ENCODE measurements at regions not wholly inside any gene's neighbourhood (a gene's known extent, or its start where the extent isn't known, plus 50 kb on each side); places are given as distances from the start of the nearest gene placed in this dataset.
"Not testable (repeated sequence)": the region's sequence is repeated elsewhere in the genome, so short reads cannot be mapped to it uniquely, and the experiment has no call there.

DNA sequence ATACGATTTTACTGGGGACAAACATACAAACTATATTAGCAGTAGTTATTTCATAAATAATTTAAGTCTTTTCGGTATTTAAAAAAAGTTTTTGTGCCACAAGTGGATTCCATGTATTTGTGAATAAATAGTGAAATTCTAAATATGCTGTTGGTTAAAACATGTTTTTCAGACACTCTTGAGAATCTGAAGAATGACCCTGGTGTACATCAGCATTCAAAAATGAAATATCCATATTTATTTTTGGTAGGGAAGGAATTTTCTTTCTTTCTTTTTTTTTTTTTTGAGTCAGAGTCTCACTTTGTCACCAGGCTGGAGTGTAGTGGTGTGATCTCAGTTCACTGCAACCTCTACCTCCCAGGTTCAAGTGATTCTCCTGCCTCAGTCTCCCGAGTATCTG, 136.1 kb upstream of the CDK6 start:
- DNase-seq, result no peak

DNA sequence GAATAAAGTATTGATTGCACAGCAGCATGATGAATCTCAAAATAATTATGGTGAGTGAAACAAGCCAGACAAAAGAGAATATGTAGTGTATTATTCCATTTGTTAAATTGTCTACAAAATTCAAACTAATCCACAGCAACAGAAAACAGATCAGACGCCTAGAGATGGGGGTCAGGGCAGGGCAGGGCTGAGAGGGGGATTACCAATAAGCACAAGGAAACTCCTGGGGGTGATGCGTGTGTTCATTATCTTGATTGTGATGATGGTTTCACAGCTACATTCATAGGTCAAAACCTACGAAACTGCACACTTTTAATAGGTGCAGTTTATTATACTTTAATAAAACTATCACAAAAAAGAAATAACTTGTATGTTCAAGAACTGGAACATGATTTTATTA, 132.7 kb upstream of the CDK6 start:
- DNase-seq, result no peak

DNA sequence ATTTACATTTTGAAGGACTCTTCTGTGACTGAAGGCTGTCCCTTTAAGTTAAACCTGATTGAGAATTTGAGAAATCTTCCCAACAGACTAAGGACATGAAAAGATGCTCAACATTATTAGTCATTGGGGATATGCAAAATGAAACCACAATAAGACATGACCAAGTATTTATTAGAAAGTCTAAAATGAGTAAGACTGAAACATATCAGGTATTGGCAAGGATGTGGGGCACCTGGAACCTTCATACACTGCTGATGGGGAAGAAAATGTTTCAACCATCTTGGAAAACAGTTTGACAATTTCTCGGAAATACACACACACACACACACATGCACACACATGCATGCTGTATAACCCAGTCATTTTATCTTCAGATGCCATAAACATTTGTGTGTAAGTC, 132.1 kb upstream of the CDK6 start:
- DNase-seq, result no peak

DNA sequence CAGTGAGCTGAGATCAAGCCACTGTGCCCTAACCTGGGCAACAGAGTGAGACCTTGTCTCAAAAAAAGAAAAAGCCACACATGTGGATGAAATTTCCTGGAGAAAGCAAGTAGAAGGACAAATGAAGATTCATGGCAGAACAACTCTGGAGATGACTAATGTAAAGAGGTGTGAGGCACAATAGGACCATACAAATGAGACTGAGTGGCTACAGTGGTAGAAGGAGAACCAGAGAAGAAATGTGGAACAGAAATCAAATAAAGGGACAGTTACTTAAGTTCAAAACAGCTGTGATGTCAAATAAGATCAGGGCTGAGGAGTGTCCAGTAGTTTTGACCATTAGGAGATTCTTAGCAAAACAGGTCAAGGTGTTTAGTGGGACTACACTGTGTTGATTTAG, 130.9 kb upstream of the CDK6 start:
- no peak for DNase-seq

DNA sequence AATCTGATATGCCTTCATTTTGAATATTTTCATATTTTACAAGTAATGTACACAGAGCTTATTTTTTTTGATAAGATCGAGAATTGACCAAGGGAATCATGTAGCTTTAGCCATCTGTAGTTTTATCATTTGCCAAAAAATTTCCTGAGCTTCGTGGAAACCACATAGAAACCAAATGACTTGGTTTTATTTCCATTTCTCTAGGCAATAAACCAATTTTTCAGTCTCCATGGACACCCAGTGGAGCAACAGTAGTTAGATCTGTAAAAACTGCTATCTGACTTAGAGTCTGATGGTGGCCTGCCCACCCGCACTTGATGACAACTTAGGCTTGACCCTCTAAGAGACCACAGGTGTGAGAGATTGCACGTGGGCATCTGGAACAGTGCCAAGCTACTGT, 127.8 kb upstream of the CDK6 start:
- DNase-seq, result no peak

DNA sequence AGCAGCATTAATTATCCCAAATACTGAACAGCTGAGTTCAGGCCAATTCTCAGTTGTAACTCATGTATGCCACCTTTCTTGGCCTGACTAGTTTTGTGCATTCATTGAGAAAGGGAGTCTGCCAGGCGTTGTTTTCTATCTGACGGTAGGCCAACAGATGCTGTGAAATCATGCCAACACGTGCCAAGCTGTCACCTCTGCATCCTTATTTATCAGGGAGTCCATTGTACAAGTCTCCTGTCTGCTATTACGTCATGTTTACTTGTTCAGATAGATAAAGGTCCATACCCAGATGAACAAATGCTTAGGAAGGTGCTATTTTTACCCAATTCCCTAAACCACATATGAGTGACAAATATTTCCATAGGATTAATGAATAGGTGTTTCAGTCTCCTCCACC, 127.2 kb upstream of the CDK6 start:
- no peak for DNase-seq

DNA sequence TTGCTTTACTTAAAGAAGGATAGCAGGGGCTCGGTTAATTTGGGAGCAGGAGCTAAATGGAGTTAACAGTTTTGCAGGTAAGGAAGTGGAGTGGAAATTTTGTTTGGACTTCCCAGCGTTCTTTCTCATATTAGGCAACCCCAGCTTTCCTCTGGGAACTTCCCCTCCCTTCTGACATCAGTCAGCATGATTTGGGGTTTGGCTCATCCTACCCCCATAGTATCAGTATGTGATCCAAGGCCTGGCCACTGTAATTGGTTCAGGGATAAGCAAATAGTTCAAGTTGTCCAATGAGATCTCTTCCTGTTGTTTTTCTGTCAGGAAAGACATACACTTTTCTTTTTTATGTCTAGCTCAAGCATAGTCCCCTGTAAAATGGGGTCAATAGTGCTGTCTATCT, 125.6 kb upstream of the CDK6 start:
- no peak for DNase-seq

DNA sequence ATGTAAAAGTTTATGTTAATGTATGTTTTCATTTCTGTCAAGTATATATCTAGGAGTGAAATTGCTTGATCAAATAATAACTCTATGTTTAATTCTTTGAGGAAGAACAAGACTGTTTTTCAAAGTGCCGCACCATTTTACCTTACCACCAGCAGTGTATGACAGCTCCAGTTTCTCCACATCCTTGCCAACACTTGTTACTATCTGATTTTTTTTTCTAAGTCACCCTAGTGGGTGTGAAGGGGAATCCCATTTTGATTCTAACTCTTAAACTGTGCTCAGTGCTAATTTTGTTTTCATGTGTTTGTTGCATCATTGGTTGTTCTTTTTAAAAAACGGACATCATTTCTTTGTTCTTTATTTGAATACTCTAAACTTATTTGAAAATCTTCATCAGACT, 120.2 kb upstream of the CDK6 start:
- no peak for DNase-seq

DNA sequence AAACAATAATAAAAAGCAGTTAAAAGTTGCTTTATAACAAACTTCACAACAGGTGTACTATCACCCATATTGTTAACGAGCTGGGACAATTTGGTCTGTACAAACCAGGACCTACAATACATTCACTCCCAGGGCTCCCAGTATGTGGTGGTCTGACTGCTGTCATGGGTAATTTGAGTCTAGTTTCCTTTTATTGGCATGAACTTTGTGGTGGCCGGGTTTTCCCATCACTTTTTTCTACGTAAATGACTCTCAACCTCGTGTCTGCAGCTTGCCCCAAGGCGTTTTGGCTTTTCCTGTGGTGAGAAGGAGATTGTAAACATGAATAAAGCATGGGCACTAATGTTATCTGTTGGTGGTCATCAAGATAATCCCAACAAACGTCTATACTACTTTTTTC, 118.7 kb upstream of the CDK6 start:
- DNase-seq, result no peak

DNA sequence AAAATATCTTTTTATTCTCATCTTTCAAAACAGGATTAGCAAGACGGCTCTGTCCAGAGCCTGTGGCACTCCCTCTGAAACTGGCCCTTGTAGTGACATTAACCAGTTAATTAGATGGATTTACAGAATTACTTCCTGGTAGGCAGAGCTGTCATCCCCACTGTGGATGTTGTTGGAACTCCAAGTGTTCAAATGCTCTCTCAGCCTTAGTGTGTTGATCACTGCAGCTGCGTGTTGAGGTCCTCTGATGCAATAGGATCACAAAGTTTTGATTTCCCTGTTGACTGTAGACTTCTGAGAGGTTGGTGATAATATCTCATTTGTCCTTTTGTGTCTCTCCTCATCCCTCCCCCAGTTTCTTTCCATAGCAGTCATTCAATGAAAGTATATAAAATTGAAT, 117.3 kb upstream of the CDK6 start:
- DNase-seq, result no peak

DNA sequence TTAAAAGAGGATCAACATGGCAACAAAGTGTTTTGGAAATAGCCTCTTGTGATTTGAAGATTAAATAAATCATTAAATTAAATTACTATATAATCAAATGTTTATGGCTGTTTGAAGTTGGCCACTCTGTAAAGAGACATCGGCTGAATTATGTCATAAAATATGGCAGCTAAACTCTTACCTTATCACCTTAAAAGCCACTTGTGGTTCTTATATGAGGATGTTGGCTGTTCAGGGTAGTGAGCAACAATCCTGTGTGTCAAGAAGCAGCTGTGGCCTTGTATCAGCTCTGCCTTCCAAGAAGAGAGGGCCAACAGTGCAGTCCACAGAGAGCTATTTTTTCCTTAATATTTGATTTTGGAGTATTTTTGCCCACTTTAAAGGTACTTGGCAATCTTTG, 113.4 kb upstream of the CDK6 start:
- no peak for DNase-seq

DNA sequence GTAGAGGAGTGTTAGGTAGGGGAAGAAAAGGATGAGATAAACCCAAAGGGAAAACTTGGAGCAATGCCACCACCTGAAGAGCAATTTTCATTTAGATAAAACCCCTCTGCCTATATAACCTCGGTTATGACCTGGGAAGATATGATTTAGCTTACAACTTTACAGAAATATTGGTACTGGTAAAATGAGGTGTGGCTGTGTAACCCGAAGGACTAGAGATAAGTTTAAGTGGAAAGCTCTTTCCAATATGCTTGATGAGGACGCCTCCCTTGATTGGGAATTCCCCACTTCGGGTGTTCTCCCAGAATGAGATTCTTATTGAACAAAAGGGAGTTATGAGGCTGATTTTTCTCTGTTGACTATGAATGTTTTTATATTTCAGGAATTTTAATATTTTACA, 109.5 kb upstream of the CDK6 start:
- no peak for DNase-seq

DNA sequence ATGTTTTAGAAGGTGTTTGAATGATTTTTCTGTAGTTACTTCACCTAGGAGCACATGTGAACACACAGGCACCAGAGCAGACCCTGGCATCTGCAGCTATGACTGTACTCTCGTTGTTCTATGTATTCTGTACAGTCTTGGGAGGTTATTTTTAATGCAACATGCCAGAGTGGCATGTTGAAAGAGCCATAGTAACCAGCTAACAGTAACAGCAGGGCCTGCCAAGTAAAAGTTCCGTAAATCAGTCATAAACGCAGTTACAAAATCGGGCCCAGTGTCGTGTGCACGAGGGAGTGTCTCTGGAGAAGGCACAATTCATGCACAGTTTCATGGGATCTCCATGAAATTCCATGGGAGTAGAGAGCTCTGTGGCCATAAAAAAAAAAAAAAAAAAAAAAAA, 108.3 kb upstream of the CDK6 start:
- DNase-seq, result no peak

DNA sequence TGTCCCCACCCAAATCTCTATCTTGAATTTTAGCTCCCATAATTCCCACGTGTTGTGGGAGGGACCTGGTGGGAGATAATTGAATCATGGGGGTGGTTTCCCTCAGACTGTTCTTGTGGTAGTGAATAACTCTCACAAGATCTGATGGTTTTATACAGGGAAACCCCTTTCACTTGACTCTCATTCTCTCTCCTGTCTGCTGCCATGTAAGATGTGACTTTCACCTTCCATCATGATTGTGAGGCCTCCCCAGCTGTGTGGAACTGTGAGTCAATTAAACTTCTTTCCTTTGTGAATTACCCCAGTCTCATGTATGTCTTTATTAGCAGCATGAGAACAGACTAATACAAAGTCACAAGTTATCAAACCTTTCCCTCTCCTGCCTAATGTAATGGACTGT, 106.3 kb upstream of the CDK6 start:
- DNase-seq, result not testable (repeated sequence)

DNA sequence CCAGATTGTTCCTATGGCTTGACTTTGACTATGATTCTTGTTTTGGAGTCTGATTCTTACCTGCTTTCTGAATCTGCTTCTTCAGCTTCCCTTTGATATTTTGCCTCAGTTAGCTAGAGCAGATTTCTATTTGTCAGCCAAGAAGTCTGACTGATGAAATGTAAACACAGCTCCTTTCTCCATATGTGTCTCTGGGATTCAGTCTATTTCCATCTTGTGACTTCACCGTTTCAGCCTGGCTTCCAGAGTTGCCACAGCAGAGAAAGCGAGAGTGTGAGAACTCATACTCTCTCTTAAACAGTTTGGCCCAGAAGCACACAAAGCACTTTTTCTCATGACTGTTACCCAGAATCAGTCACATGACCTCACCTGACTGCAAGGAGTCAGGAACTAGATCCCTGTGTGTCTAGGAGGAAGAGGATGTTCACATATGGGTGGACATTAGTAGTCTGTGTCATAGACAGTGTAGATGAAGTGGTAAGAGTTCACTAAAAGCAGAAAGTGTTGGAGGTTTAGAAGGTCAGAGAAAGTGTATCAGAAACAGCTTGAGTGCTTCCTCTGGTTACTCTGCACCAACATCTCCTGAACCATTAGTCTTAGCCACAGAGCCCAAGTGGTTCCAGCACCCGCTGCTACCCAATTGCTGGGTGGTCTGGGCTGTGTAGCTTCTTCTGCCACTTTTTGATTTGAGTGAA, 103.4 kb upstream of the CDK6 start:
- DNase-seq, result no peak

DNA sequence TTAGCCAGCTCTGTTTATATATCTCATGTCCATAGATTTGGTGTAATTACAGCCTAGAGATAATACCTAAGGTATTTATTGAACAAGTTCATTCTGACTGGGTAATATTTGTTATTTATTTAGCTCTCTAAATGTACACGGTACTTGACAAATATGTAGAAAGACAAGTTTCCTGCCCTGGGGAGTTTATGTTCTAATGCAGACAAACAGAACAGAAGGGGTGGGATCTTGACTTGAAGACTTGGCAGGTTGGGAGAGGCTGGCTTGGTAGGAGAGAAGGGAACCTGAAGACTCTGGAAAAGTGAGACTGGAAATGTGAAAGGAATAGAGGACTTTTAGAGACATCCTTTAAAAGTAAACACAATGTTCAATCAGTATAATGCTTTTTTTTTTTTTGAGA, 97.7 kb upstream of the CDK6 start:
- DNase-seq, result no peak

DNA sequence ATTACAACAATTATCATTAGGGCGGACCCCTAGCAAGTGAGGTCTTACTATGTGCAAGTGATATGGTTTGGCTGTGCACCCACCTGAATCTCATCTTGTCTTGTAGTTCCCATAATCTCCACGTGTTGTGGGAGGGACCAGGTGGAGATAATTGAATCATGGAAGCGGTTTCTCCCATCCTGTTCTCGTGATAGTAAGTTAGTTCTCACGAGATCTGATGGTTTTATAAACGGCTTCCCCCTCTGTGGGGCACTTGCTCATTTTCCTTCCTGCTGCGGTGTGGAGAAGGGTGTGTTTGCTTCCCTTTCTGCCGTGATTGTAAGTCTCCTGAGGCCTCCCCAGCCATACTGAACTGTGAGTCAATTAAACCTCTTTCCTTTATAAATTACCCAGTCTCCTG, 96.1 kb upstream of the CDK6 start:
- DNase-seq, result no peak

DNA sequence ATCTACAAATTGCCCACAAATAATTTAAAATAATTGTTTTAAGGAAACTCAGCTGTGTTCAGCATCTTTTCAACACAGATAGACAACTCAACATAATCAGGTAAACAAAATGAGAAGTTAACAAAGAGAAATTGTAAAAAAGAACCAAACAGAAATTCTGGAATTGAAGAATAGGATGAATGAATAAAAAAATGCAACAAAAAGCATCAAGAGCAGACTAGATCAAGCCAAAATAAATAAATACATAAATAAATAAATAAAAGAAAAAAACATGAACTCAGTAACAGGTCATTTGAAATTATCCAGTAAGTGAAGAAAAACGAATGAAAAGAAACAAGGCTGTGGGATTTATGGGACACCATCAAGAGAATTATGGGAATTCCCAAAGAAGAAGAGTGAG, 94.0 kb upstream of the CDK6 start:
- no peak for DNase-seq

DNA sequence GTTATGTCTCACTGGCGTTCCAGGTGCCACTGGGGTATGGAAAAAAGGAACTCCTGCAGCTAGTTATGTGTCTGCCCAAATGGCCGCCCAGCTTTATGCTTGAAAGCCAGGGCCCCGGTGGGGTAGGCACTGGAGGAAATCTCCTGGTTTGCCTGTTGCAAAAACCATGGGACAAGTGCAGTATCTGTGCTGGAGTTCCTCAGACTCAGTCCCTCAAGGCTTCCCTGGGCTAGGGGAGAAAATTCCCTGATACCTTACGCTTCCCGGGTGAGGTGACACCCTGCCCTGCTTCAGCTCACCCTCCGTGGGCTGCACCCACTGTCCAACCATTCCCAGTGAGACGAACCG, 90.3 kb upstream of the CDK6 start:
- no peak for DNase-seq

DNA sequence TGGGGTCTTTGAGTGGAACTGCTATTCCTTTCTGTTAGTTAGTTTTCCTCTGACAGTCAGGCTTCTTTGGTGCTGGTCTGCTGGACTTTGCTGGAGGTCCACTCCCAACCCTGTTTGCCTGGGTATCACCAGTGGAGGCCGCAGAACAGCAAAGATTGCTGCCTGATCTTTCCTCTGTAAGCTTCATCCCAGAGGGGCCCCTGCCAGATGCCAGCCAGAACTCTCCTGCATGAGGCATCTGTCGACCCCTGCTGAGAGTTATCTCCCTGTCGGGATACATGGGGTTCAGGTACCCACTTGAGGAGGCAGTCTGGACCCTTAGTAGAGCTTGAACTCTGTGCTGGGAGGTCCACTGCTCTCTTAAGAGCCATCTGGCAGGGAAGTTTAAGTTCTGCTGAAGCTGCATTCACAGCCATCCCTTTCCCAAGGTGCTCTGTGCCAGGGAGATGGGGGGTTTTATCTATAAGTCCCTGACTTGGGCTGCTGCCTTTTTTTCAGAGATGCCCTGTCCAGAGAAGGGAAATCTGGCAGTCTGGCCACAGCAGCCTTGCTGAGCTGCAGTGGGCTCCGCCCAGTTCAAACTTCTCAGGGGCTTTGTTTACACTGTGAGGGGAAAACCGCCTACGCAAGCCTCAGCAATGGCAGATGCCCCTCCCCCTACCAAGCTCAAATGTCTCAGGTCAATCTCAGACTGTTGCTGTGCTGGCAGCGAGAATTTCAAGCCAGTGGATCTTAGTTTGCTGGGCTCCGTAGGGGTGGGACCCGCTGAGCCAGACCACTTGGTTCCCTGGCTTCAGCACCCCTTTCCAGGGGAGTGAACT, 89.7 kb upstream of the CDK6 start:
- DNase-seq, result no peak

DNA sequence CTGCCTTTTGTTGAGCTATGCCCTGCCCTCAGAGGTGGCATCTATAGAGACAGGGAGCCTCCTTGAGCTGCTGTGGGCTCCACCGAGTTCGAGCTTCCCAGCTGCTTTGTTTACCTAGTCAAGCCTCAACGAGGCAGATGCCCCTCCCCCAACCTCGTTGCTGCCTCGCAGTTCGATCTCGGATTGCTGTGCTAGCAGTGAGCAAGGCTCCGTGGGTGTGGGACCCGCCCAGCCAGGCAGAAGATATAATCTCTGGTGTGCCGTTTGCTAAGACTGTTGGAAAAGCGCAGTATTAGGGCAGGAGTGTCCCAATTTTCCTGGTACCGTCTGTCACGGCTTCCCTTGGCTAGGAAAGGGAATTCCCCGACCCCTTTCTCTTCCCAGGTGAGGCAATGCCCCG, 88.4 kb upstream of the CDK6 start:
- DNase-seq, result no peak

DNA sequence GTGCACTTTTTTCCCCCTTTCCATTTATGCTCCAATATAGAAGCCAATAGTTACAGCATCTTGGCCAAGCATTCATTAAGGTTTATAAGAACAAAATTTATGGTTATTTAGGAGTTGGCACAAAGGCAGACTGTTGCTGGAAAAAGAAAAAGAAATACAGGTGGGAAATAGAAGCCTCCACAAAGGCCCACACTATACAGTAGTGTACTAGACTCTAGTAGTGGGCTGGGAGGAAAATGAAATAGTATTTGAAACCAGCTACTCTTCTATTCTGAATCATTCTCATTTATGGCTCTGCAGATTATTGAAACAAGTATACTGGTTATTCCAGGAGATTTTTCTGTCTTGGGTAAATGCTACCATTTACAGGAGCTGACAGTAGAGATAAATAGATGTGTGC, 80.9 kb upstream of the CDK6 start:
- no peak for DNase-seq

DNA sequence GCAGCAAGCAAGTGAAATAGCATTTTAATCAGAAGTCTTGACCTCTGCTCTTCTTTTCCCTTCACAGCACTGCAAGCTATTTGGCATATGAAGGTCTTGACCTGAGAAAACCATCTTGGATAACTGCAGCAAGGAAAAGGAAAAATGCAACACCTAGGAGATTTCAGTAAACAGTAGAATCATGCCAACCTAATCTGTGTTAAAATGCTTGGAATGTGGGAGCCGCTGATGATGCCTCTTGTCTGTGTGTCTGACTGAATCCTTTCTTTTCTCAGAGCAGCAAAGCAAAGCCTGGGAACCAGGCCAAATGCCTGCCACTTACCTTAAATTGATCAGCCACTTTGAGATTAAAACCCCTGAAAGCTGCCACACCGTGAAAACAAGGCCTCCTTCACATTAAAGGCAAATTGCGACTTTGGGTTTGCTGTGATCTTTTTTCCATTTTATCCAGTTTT, 80.4 kb upstream of the CDK6 start:
- DNase-seq, result peak; percentile 2

DNA sequence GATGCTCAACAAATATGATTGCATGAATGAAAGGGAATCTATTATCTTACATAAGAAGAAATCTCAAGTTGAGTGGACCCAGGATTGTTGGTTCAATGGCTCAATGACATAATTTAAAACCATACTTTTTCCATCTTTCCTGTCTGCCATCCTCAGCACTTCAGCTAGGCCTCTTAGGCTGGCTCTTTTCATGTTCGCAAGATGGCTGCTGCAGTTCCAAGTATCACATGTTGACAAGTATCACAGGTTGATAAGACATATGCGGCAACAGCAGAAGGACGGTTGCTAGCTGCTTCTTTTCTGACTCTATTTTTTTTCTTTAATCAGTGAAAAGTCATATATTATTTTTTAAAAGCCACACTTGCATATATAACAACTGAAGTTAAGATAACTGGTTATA, 79.0 kb upstream of the CDK6 start:
- DNase-seq, result no peak

DNA sequence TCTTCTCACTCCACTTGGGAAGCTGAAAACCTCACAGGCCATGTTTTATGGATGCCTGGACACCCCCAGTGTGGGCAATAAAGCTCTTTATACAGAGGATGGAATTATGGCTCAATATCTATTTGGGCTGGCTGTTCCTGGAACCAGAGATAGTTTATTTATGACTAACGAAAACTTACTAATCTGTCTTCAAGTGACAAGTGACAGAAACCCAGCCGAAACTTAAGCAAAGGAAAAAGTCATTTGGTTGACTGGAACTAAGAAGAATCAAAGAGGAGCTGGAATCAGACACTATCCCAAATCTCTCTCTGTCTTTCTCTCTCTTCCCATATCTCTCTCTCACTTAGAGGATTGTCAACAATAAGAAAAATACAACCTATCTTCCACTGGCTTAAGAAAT, 78.3 kb upstream of the CDK6 start:
- DNase-seq, result no peak

All from NCI-H2107 (cell line).